ENCODE measurements at regions not wholly inside any gene's neighbourhood (a gene's known extent, or its start where the extent isn't known, plus 50 kb on each side); places are given as distances from the start of the nearest gene placed in this dataset.

- no peak for TF ChIP-seq SMAD4 (CRISPR knock-in tag; IDR thresholded peaks at IDR 0.05)
- TF ChIP-seq CTCF (IDR thresholded peaks at IDR 0.05): no peak
- no peak for TF ChIP-seq PREB (CRISPR knock-in tag; IDR thresholded peaks at IDR 0.05; ENCODE audit: borderline replicate concordance)
- TF ChIP-seq ARID4B (CRISPR knock-in tag; IDR thresholded peaks at IDR 0.05; ENCODE audit: borderline replicate concordance): no peak
- no peak for TF ChIP-seq FOXP4 (CRISPR knock-in tag; IDR thresholded peaks at IDR 0.05)
- TF ChIP-seq SP1 (CRISPR knock-in tag; conservative IDR thresholded peaks at IDR 0.05): no peak
- TF ChIP-seq FOXP1 (CRISPR knock-in tag; IDR thresholded peaks at IDR 0.05; ENCODE audit: borderline replicate concordance): no peak
- TF ChIP-seq ZMAT4 (CRISPR knock-in tag; IDR thresholded peaks at IDR 0.05): no peak
- no peak for TF ChIP-seq ZNF121 (CRISPR knock-in tag; IDR thresholded peaks at IDR 0.05)
- TF ChIP-seq IRF2 (CRISPR knock-in tag; IDR thresholded peaks at IDR 0.05; ENCODE audit: borderline replicate concordance, low read depth): no peak
- no peak for TF ChIP-seq ESRRA (CRISPR knock-in tag; IDR thresholded peaks at IDR 0.05; ENCODE audit: borderline replicate concordance)
- TF ChIP-seq STAT6 (CRISPR knock-in tag; conservative IDR thresholded peaks at IDR 0.05; ENCODE audit: low read depth): no peak
- TF ChIP-seq JUN (CRISPR knock-in tag; IDR thresholded peaks at IDR 0.05): no peak
Observed at GRCh38 chr1:14090531-14090930, 390.5 kb downstream of the PRDM2 start.
